K562 (cell line): ENCODE measurements at regions not wholly inside any gene's neighbourhood (a gene's known extent, or its start where the extent isn't known, plus 50 kb on each side); places are given as distances from the start of the nearest gene placed in this dataset.

Experiments
- ATAC-seq: fragments of 200-7000 bp; cut with Tn5 transposase; 3 replicates; pipeline ENCODE4 v1.9.1; 2020; ENCODE audit warnings: moderate library complexity
- BruUV-seq: library from RNA; stranded (reverse); fragments of 400-500 nt; replicated peaks from 2 replicates; lab custom pipeline; 2021; lab: Mats Ljungman, UMichigan
- CTCF ChIA-PET: fragments of 300-600 bp; formaldehyde crosslinking; extraction: SDS; loops from one replicate; lab custom pipeline; 2021; ENCODE audit warnings: low intra/inter-chr PET ratio; lab: Yijun Ruan, JAX
- POLR2A ChIA-PET: fragments of 300-600, 350-650 bp; sonication (Branson Sonifier 250); formaldehyde crosslinking; extraction: SDS; loops from one replicate; lab custom pipeline; 2021; ENCODE audit warnings: antibody characterized with exemption, inconsistent platforms; lab: Yijun Ruan, JAX
- DNase-seq, 4 experiments: peaks; one replicate each; pipeline versions ENCODE4 v3.0.0 to v3.0.0-alpha.2; 2011 to 2018; ENCODE audit warnings: low spot score in 3 of 4, mixed read lengths in 3 of 4; ENCODE audit errors: extremely low read depth in 1 of 4
- FAIRE-seq: peaks from 2 replicates; lab custom pipeline; 2011; peaks lifted over from hg19 to GRCh38; lab: Jason Lieb, UNC
- H2AFZ ChIP-seq: 2 replicates; pipeline ENCODE4 v1.6.0; 2011; ENCODE audit warnings: low read depth, low read length, control low read depth, inconsistent platforms
- H3K27ac ChIP-seq: fragments of 200-600 bp; 3 replicates; pipeline ENCODE4 v1.8.0; 2011; ENCODE audit warnings: low read depth, mild to moderate bottlenecking, control low read depth, inconsistent platforms, low read length, moderate library complexity, mixed read lengths; ENCODE audit errors: extremely low read depth
- H3K27me3 ChIP-seq, 2 experiments: fragments of 300-600 bp in 1 of 2; 2 replicates in 1 of 2; 3 replicates in 1 of 2; pipeline versions ENCODE4 v1.6.0 to v1.8.0; 2011; ENCODE audit warnings: inconsistent platforms in 2 of 2, low read length in 2 of 2, mild to moderate bottlenecking in 1 of 2, mixed read lengths in 1 of 2, moderate library complexity in 1 of 2; ENCODE audit not compliant: control insufficient read depth in 2 of 2, insufficient read depth in 2 of 2
- H3K36me3 ChIP-seq: fragments of 300-600 bp; 3 replicates; pipeline ENCODE4 v1.8.0; 2011; ENCODE audit warnings: mild to moderate bottlenecking, low read length, inconsistent platforms; ENCODE audit not compliant: control insufficient read depth, insufficient read depth
- H3K4me1 ChIP-seq, 2 experiments: fragments of 200-600 bp in 1 of 2; replicated peaks in 1 of 2; 2 replicates in 1 of 2; 3 replicates in 1 of 2; pipeline versions ENCODE4 v1.5.1 to v1.8.0; 2011; ENCODE audit warnings: inconsistent platforms in 2 of 2, low read length in 2 of 2, mild to moderate bottlenecking in 1 of 2, mixed read lengths in 1 of 2, moderate library complexity in 1 of 2; ENCODE audit not compliant: control insufficient read depth in 2 of 2, insufficient read depth in 2 of 2
- H3K4me2 ChIP-seq: 2 replicates; pipeline ENCODE4 v1.6.1; 2011; ENCODE audit warnings: low read length, control low read depth, inconsistent platforms, mixed read lengths; ENCODE audit not compliant: insufficient read depth
- H3K4me3 ChIP-seq: fragments of 200-600 bp; sonication (generic), shearing (Covaris generic); 2 replicates; pipeline ENCODE4 v1.5.1; 2016; ENCODE audit warnings: control low read depth, inconsistent platforms
- H3K79me2 ChIP-seq: fragments of 200-600 bp; 3 replicates; pipeline ENCODE4 v1.8.0; 2011; ENCODE audit warnings: low read length, inconsistent platforms; ENCODE audit not compliant: control insufficient read depth, insufficient read depth
- H3K9ac ChIP-seq, 2 experiments: 2 replicates each; pipeline versions ENCODE4 v1.6.0 to v1.6.1; 2011; ENCODE audit warnings: low read depth in 2 of 2, low read length in 2 of 2, control low read depth in 1 of 2, inconsistent platforms in 1 of 2, mild to moderate bottlenecking in 1 of 2, mixed read lengths in 1 of 2; ENCODE audit not compliant: insufficient read depth in 1 of 2
- H3K9me1 ChIP-seq: one replicate; pipeline ENCODE4 v1.6.0; 2011; ENCODE audit warnings: inconsistent platforms, mild to moderate bottlenecking, low read length, moderate library complexity; ENCODE audit not compliant: control insufficient read depth, insufficient read depth
- H3K9me3 ChIP-seq: replicated peaks from 2 replicates; pipeline ENCODE4 v1.5.1; 2011; ENCODE audit warnings: low read depth, low read length, inconsistent platforms; ENCODE audit not compliant: control insufficient read depth, insufficient read depth
- H4K20me1 ChIP-seq: replicated peaks from 2 replicates; pipeline ENCODE4 v1.6.1; 2011; ENCODE audit warnings: low read length, inconsistent platforms, mixed read lengths; ENCODE audit not compliant: control insufficient read depth, insufficient read depth
- CTCFL ChIP-seq: IDR thresholded peaks from 2 replicates; pipeline ENCODE4 v1.6.1; 2011; ENCODE audit warnings: borderline replicate concordance, low read depth, mild to moderate bottlenecking, moderate library complexity, low read length; ENCODE audit not compliant: insufficient read depth, poor library complexity, severe bottlenecking
- FOS ChIP-seq: IDR thresholded peaks from 3 replicates; pipeline ENCODE4 v1.6.1; 2011; ENCODE audit not compliant: insufficient read length; ENCODE audit errors: extremely low read depth
- FOXK2 ChIP-seq, 2 experiments: fragments of 450-650 bp; IDR thresholded peaks in 1 of 2; conservative IDR thresholded peaks in 1 of 2; 2 replicates each; pipeline ENCODE4 v1.6.1; 2016; ENCODE audit warnings: low read depth in 2 of 2, mild to moderate bottlenecking in 1 of 2
- KLF10 ChIP-seq: fragments of 250-450 bp; sonication (Bioruptor Pico); IDR thresholded peaks from 2 replicates; pipeline ENCODE4 v1.6.1; 2021; ENCODE audit warnings: matching md5 sums
- MBD1 ChIP-seq: fragments of 250-450 bp; sonication (Bioruptor Pico); IDR thresholded peaks from 2 replicates; pipeline ENCODE4 v1.8.0; 2022; ENCODE audit warnings: inconsistent platforms
- NCOR1 ChIP-seq: fragments of 450-650 bp; IDR thresholded peaks from 2 replicates; pipeline ENCODE4 v1.6.1; 2016; ENCODE audit warnings: mild to moderate bottlenecking, moderate library complexity
- NR3C1 ChIP-seq: sonication (generic); formaldehyde crosslinking; IDR thresholded peaks from 2 replicates; pipeline ENCODE4 v1.8.1; 2022; ENCODE audit warnings: missing genetic modification reagents
- PKNOX1 ChIP-seq: fragments of 450-650 bp; IDR thresholded peaks from 2 replicates; pipeline ENCODE4 v1.6.1; 2016
- POLR3A ChIP-seq: IDR thresholded peaks from 2 replicates; pipeline ENCODE4 v1.6.1; 2011; ENCODE audit warnings: borderline replicate concordance, mild to moderate bottlenecking, moderate library complexity; ENCODE audit not compliant: insufficient read length, insufficient read depth; ENCODE audit errors: extremely low read depth
- SP2 ChIP-seq: IDR thresholded peaks from 2 replicates; pipeline ENCODE4 v1.6.1; 2011; ENCODE audit warnings: mild to moderate bottlenecking, low read depth, low read length, moderate library complexity; ENCODE audit not compliant: poor library complexity, severe bottlenecking; ENCODE audit errors: extremely low read depth
- ZFP30 ChIP-seq: fragments of 250-450 bp; sonication (Bioruptor Pico); IDR thresholded peaks from 2 replicates; pipeline ENCODE4 v1.8.0; 2022; ENCODE audit warnings: moderate library complexity, mild to moderate bottlenecking, inconsistent platforms, borderline replicate concordance
- ZFPM2 ChIP-seq: fragments of 250-450 bp; sonication (Bioruptor Pico); IDR thresholded peaks from 2 replicates; pipeline ENCODE4 v1.5.1; 2022; ENCODE audit warnings: mild to moderate bottlenecking
- ZNF57 ChIP-seq: fragments of 450-650 bp; formaldehyde crosslinking; IDR thresholded peaks from 2 replicates; pipeline ENCODE4 v1.4.0; 2020; ENCODE audit warnings: mild to moderate bottlenecking, moderate library complexity
- ZNF583 ChIP-seq: fragments of 250-450 bp; sonication (Bioruptor Pico); IDR thresholded peaks from 2 replicates; pipeline ENCODE4 v1.4.0; 2020
- ZNF785 ChIP-seq: fragments of 250-450 bp; sonication (Bioruptor Pico); IDR thresholded peaks from 2 replicates; pipeline ENCODE4 v1.4.0; 2020; ENCODE audit warnings: mild to moderate bottlenecking
- WGBS: fragments of 100-300 bp; shearing (Covaris generic); methylation state at CpG from one replicate; pipeline ENCODE4 v1.1.6; 2016; ENCODE audit warnings: low coverage, mixed read lengths; ENCODE audit not compliant: insufficient coverage; ENCODE audit errors: missing lambda C conversion rate; 5-methylcytosine and 5-hydroxymethylcytosine counted together
- in situ Hi-C: fragments of 300-500 bp; cut with MboI; formaldehyde crosslinking; loops from 4 replicates; pipeline ENCODE4 v1.15.0; 2018; ENCODE audit warnings: inconsistent platforms, mixed read lengths
- intact Hi-C: fragments of 100-400 bp; cut with micrococcal nuclease; formaldehyde crosslinking; loops from 2 replicates; pipeline ENCODE4 v1.14.2; 2022

GRCh38 chr5:144102361-144102760 lies 68.1 kb downstream of the YIPF5 start:
- in situ Hi-C loops: no loop called here
- DNase-seq: no peak
- H3K27me3 ChIP-seq: no peaks in the 10 kb centered on the region
- H3K36me3 ChIP-seq: no peaks in the 10 kb centered on the region
- H3K27ac ChIP-seq: no peak overlapping the region
- TF ChIP-seq NR3C1 (no peak), PKNOX1 (no peak), ZNF785 (CRISPR knock-in tag) (no peak), SP2 (no peak), ZFP30 (CRISPR knock-in tag) (no peak), MBD1 (no peak), ZNF57 (CRISPR knock-in tag) (no peak), FOXK2 (conservative IDR thresholded peaks at IDR 0.05 in 1 of 2, IDR thresholded peaks at IDR 0.05 in 1 of 2; ENCODE audit: low read depth in 2 of 2) (no peak), KLF10 (no peak), CTCFL (no peak), POLR3A (no peak), NCOR1 (no peak), FOS (no peak), ZNF583 (CRISPR knock-in tag) (no peak), ZFPM2 (CRISPR knock-in tag) (no peak)
- no peaks in the 10 kb centered on the region for H3K9me1 ChIP-seq
- H2AFZ ChIP-seq: no peak overlapping the region
- H3K4me1 ChIP-seq: no peaks in the 10 kb centered on the region
- H3K79me2 ChIP-seq: no peaks in the 10 kb centered on the region
- no peak overlapping the region for H3K4me2 ChIP-seq
- BruUV-seq: no TSS peak
- no peaks in the 10 kb centered on the region for H3K9me3 ChIP-seq
- ChIA-PET CTCF (no interaction called here), POLR2A (interaction anchor here (0.6 kb wide), 1 partner anchor 1408 kb away, joined by 3 read pairs; no protein-coding TSS in a partner anchor)
- no peak overlapping the region for H3K4me3 ChIP-seq
- 0% methylated on average over 2 of the region's 2 CpGs for WGBS
- intact Hi-C loops: no loop called here
- no peak for FAIRE-seq
- no peak overlapping the region for H3K9ac ChIP-seq
- ATAC-seq: no peak
- no peaks in the 10 kb centered on the region for H4K20me1 ChIP-seq
